Neutrophil (primary cell): ENCODE measurements at regions not wholly inside any gene's neighbourhood (a gene's known extent, or its start where the extent isn't known, plus 50 kb on each side); places are given as distances from the start of the nearest gene placed in this dataset.
"Not testable (repeated sequence)": the region's sequence is repeated elsewhere in the genome, so short reads cannot be mapped to it uniquely, and the experiment has no call there.

Experiments used
- H3K27ac ChIP-seq: fragments of 200-600 bp; sonication (generic); 2 replicates; pipeline ENCODE4 v1.5.1; 2016; ENCODE audit warnings: mild to moderate bottlenecking, moderate library complexity
- H3K27me3 ChIP-seq: fragments of 200-600 bp; sonication (generic); 2 replicates; pipeline ENCODE4 v1.6.0; 2016; ENCODE audit warnings: mild to moderate bottlenecking
- H3K36me3 ChIP-seq: fragments of 200-600 bp; sonication (generic); 2 replicates; pipeline ENCODE4 v1.5.1; 2017
- H3K4me1 ChIP-seq, 2 experiments: fragments of 200-600 bp in 1 of 2; sonication (generic) in 1 of 2; 1 replicate in 1 of 2; 2 replicates in 1 of 2; pipeline versions ENCODE4 v1.5.1 to v1.6.1; 2013 to 2016; ENCODE audit warnings: low read depth in 1 of 2, low read length in 1 of 2, mild to moderate bottlenecking in 1 of 2, moderate library complexity in 1 of 2; ENCODE audit not compliant: control insufficient read depth in 1 of 2, insufficient read depth in 1 of 2
- H3K4me3 ChIP-seq, 2 experiments: fragments of 200-600 bp in 1 of 2; sonication (generic) in 1 of 2; 1 replicate in 1 of 2; 2 replicates in 1 of 2; pipeline ENCODE4 v1.5.1; 2013 to 2016; ENCODE audit warnings: low read depth in 1 of 2, low read length in 1 of 2, mild to moderate bottlenecking in 1 of 2, moderate library complexity in 1 of 2
- H3K9me3 ChIP-seq: fragments of 200-600 bp; sonication (generic); 2 replicates; pipeline ENCODE4 v1.5.1; 2016
- CTCF ChIP-seq: fragments of 200-600 bp; sonication (generic); IDR thresholded peaks from 2 replicates; pipeline ENCODE4 v1.5.1; 2016; ENCODE audit warnings: antibody characterized with exemption

GRCh38 chr12:19666070-19666469 lies 226.8 kb downstream of the AEBP2 start:
- H3K27ac ChIP-seq: no peak overlapping the region
- H3K27me3 ChIP-seq: no peaks in the 10 kb centered on the region
- H3K9me3 ChIP-seq: no peaks in the 10 kb centered on the region
- no peaks in the 10 kb centered on the region for H3K36me3 ChIP-seq
- H3K4me3 ChIP-seq: no peak overlapping the region
- TF ChIP-seq CTCF: no peak
- no peaks in the 10 kb centered on the region for H3K4me1 ChIP-seq

- no peaks in the 10 kb centered on the region for H3K9me3 ChIP-seq
- H3K36me3 ChIP-seq: no peaks in the 10 kb centered on the region
- H3K27ac ChIP-seq: no peak overlapping the region
- H3K27me3 ChIP-seq: no peaks in the 10 kb centered on the region
- no peak overlapping the region for H3K4me3 ChIP-seq
- no peak for TF ChIP-seq CTCF
- H3K4me1 ChIP-seq: no peaks in the 10 kb centered on the region
Observed at GRCh38 chr12:19669793-19670192, 230.5 kb downstream of the AEBP2 start.

GRCh38 chr12:19671695-19672094 lies 232.4 kb downstream of the AEBP2 start:
- no peak for TF ChIP-seq CTCF
- Histone ChIP-seq H3K36me3 (no peaks in the 10 kb centered on the region), H3K27ac (no peak overlapping the region), H3K27me3 (no peaks in the 10 kb centered on the region), H3K4me3 (no peak overlapping the region), H3K4me1 (no peaks in the 10 kb centered on the region), H3K9me3 (no peaks in the 10 kb centered on the region)

- Histone ChIP-seq H3K4me1 (no peaks in the 10 kb centered on the region), H3K4me3 (no peak overlapping the region), H3K27me3 (no peaks in the 10 kb centered on the region), H3K9me3 (no peaks in the 10 kb centered on the region), H3K36me3 (no peaks in the 10 kb centered on the region), H3K27ac (no peak overlapping the region)
- no peak for TF ChIP-seq CTCF
Observed at GRCh38 chr12:19674437-19674836, 235.1 kb downstream of the AEBP2 start.

- no peaks in the 10 kb centered on the region for H3K36me3 ChIP-seq
- no peaks in the 10 kb centered on the region for H3K9me3 ChIP-seq
- no peak overlapping the region for H3K27ac ChIP-seq
- no peak for TF ChIP-seq CTCF
- H3K4me3 ChIP-seq: no peak overlapping the region
- no peaks in the 10 kb centered on the region for H3K27me3 ChIP-seq
- no peaks in the 10 kb centered on the region for H3K4me1 ChIP-seq
Observed at GRCh38 chr12:19675361-19675760, 236.1 kb downstream of the AEBP2 start.

- H3K27ac ChIP-seq: not testable (repeated sequence)
Observed at GRCh38 chr12:19678501-19678900, 239.2 kb downstream of the AEBP2 start.

More at GRCh38 chr12:19678501-19678900, 239.2 kb downstream of the AEBP2 start:
- H3K9me3 ChIP-seq, H3K36me3 ChIP-seq, H3K4me1 ChIP-seq, H3K4me3 ChIP-seq, H3K27me3 ChIP-seq: not testable (repeated sequence)
